ENCODE measurements at regions not wholly inside any gene's neighbourhood (a gene's known extent, or its start where the extent isn't known, plus 50 kb on each side); places are given as distances from the start of the nearest gene placed in this dataset.

DNA sequence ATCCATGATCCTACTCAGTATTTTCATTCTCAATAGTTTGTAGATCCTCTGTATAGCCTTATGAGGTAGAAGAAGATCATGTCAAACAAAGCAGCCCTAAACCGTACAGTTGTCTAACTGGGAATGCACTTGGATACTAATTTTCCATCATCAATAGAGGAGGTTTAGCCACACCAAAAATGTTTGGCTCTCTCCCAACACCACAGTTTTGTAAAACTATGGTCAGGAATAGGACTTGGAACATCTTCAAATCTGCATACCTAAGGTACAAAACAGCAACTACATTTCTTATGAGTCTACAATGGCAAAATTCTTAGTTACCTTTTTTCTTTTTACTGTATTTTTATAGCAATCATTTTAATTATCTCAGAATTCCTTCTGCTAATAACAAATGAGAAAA is 1001.6 kb downstream of the ROBO2 start:
- Mint-ChIP-seq H3K36me3 (peaks cover 10% of the 10 kb centered on the region), H3K4me1 (ENCODE audit: low read depth in 2 of 2) (no peaks in the 10 kb centered on the region), H3K27me3 (no peaks in the 10 kb centered on the region), H3K9me3 (peaks cover 12% of the 10 kb centered on the region), H3K27ac (no peak overlapping the region), H3K4me3 (no peak overlapping the region)
- no peak for DNase-seq (ENCODE audit: low spot score)
- no peak for ATAC-seq

DNA sequence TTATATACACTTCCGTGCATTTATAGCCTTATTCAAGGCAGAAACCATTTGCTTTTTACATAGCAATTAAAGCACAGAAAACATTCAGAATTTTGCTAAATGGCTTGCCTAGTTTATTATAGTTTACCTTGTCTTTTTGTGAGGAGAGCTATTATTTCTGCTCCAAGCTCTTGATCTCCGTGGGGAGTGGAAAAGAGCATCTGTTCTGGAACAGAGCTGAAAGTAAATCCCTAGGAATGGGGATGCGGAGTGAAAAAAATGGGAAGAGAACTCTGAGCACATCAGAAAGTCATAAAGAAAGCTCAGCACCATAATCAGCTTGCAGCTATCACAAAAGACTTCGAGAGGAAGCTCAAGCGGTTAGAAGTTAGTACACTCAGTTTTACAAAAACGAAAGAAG is 1006.7 kb downstream of the ROBO2 start:
- Mint-ChIP-seq H3K9me3 (peaks cover 23% of the 10 kb centered on the region), H3K36me3 (peaks cover 10% of the 10 kb centered on the region), H3K27me3 (no peaks in the 10 kb centered on the region), H3K27ac (no peak overlapping the region), H3K4me3 (no peak overlapping the region), H3K4me1 (ENCODE audit: low read depth in 2 of 2) (no peaks in the 10 kb centered on the region)
- ATAC-seq (no peak), DNase-seq (ENCODE audit: low spot score) (no peak)

DNA sequence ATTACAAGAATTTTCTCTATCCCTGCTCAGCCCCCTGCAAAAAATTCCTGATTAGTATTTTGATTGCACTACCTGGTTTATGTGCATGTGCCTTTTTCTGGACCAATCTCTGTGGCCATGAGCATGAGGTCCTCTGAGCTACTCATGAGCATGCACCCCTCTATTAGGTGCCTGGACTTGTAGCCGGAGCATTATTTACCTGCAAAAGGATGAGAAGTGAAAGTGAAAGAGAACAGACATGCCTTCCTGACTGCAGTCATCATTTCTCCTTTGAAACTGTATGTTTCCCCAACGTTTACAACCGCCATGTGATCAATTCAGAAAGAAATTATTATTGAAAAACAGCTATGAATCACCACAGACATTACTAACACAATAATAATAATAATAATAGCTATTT is 1008.8 kb downstream of the ROBO2 start:
- DNase-seq (ENCODE audit: low spot score) (no peak), ATAC-seq (no peak)
- no peaks in the 10 kb centered on the region for H3K27me3 Mint-ChIP-seq
- no peak overlapping the region for H3K4me3 Mint-ChIP-seq
- H3K36me3 Mint-ChIP-seq = peaks cover 8% of the 10 kb centered on the region
- peaks cover 24% of the 10 kb centered on the region for H3K9me3 Mint-ChIP-seq
- H3K4me1 Mint-ChIP-seq (ENCODE audit: low read depth in 2 of 2) = no peaks in the 10 kb centered on the region
- H3K27ac Mint-ChIP-seq = no peak overlapping the region

DNA sequence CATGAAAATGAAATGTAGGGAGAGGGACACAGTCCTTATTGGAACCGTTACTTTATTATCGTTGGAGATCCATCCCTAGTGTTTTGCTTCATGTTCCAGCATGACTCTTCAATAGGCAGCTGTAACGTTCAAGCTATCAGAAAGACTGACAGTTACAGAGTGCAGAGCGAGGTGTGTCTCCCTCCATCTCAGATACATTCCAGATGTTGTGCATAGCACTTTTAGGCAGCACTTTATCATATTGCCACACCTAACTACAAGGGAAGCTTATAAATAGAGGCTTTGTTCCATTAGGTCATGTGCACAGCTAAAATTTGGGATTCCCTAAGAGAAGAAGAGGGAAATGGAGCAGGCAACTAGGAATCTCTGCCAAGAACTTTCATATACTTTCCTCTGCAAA is 1009.6 kb downstream of the ROBO2 start:
- DNase-seq (ENCODE audit: low spot score) (no peak), ATAC-seq (no peak)
- Mint-ChIP-seq H3K27me3 (no peaks in the 10 kb centered on the region), H3K36me3 (peaks cover 4% of the 10 kb centered on the region), H3K27ac (no peak overlapping the region), H3K4me3 (no peak overlapping the region), H3K4me1 (ENCODE audit: low read depth in 2 of 2) (no peaks in the 10 kb centered on the region), H3K9me3 (peaks cover 23% of the 10 kb centered on the region)

DNA sequence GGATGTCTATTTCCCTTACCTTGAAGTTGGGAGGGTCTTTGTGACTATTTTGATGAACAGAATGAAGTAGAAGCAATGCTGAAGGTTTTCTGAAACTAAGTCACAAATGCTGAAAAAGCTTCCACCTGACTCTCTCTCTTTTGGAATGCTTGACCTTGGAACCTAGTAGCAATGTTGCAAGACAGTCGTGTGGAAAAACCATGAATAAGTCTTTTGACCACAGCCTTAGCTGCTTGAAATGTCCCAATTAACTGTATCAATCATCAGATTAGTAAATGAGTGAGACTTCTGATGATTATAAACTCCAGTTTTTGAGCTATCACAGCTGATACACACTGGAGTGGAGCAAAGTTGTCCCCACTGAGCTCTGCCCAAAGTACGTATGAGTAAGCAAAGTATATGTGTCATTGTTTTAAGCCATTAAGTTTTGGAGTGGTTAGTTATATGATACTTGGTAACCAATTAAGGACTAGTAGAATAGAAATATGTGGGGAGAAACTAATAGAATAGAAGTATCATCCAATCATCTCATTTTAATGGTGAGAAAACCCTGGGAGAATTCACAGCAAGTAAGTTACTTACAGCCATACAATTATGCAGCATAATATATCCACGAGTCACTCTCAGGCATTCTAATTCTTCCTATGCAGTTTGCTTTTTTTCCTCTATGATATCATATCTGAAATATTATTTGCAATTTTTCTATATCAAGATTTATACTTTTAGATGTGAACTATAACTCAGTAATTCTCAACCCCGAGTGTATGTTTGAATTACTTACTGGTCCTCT is 1010.6 kb downstream of the ROBO2 start:
- DNase-seq (ENCODE audit: low spot score) (no peak), ATAC-seq (no peak)
- Mint-ChIP-seq H3K36me3 (no peaks in the 10 kb centered on the region), H3K9me3 (peaks cover 20% of the 10 kb centered on the region), H3K27ac (no peak overlapping the region), H3K4me3 (no peak overlapping the region), H3K4me1 (ENCODE audit: low read depth in 2 of 2) (no peaks in the 10 kb centered on the region), H3K27me3 (no peaks in the 10 kb centered on the region)

DNA sequence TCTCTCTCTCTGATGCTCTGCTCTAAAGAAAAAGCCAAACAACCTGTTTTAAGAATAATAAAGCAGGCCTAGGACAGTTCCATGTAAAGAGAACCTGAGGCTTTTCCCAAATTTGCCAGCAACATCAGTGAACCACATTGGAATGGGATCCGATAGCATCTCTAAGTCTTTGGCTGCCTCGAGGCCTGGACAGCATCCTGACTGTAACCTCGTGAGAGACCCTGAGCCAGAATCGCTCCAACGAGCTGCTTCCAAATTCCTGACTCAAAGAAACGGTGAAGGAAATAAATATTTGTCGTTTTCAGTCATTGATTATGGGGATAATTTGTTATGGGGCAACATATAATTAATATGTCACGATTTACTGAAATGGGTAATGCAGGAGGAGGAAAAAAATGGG is 1012.8 kb downstream of the ROBO2 start:
- H3K27ac Mint-ChIP-seq = no peak overlapping the region
- H3K36me3 Mint-ChIP-seq = no peaks in the 10 kb centered on the region
- no peak for ATAC-seq
- H3K4me3 Mint-ChIP-seq = no peak overlapping the region
- H3K9me3 Mint-ChIP-seq = peaks cover 15% of the 10 kb centered on the region
- no peaks in the 10 kb centered on the region for H3K4me1 Mint-ChIP-seq (ENCODE audit: low read depth in 2 of 2)
- no peak for DNase-seq (ENCODE audit: low spot score)
- H3K27me3 Mint-ChIP-seq = no peaks in the 10 kb centered on the region

DNA sequence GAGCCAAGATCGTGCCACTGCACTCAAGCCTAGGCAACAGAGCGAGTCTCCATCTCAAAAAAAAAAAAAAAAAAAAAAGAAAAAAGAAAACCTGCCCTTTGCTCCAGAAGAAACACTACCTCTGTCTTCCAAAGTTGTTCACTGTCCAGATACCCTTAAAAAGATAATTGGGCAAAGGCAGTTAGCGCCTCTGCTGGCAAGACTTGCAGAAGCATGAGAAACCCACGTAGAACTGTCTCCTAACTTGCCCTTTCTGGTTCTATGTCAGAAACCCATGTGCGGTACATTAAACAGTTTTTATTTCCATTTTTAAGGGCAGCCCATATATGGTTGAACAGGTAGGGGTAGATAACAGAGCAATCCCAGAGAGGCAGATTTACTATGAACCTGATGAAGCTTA is 1026.4 kb downstream of the ROBO2 start:
- no peak overlapping the region for H3K4me3 Mint-ChIP-seq
- DNase-seq (ENCODE audit: low spot score) (no peak), ATAC-seq (no peak)
- no peaks in the 10 kb centered on the region for H3K27me3 Mint-ChIP-seq
- peaks cover 8% of the 10 kb centered on the region for H3K36me3 Mint-ChIP-seq
- H3K4me1 Mint-ChIP-seq (ENCODE audit: low read depth in 2 of 2) = no peaks in the 10 kb centered on the region
- H3K9me3 Mint-ChIP-seq = peaks cover 8% of the 10 kb centered on the region
- H3K27ac Mint-ChIP-seq = no peak overlapping the region

DNA sequence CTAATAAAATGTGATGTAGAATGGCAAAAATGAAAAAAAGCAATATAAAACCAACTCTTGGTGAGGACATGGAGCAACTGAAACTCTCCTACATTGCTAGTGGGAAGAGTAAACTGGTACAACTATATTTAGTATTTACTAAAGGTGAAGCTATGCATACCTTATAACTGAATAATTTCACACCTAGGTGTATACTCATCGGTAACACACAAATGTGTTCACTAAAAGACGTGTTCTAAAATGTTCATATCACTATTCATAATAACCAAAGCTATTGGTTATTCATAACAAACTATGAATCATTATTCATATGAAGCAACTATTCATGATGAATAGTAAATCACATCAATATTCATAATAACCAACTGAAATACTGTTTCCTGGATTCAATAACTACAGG is 1030.3 kb downstream of the ROBO2 start:
- Mint-ChIP-seq H3K4me1 (ENCODE audit: low read depth in 2 of 2) (no peaks in the 10 kb centered on the region), H3K4me3 (no peak overlapping the region), H3K9me3 (peaks cover 10% of the 10 kb centered on the region), H3K36me3 (peaks cover 8% of the 10 kb centered on the region), H3K27me3 (no peaks in the 10 kb centered on the region), H3K27ac (no peak overlapping the region)
- DNase-seq (ENCODE audit: low spot score) (no peak), ATAC-seq (no peak)

DNA sequence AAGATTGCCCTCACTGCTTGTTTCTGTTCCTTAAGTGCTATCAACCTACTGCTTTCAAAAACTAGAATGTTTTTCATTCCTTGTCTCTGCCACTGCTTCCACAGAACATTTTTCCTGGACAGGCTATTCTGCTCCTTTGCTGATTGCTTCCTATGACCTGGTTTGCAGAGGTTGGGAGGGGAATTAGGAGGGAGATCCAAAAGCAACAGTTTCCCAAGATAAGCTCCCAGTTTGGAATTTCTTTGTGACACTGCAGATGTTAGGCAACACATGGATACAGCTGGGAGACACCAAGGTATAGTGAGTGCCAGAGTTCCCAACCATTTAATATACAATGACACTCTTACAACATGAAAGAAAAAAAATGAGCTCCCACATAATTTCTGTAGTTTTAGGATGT is 1036.5 kb downstream of the ROBO2 start:
- Mint-ChIP-seq H3K4me3 (no peak overlapping the region), H3K4me1 (ENCODE audit: low read depth in 2 of 2) (no peaks in the 10 kb centered on the region), H3K27me3 (no peaks in the 10 kb centered on the region), H3K36me3 (peaks cover 5% of the 10 kb centered on the region), H3K9me3 (peaks cover 14% of the 10 kb centered on the region), H3K27ac (no peak overlapping the region)
- ATAC-seq = no peak
- no peak for DNase-seq (ENCODE audit: low spot score)

DNA sequence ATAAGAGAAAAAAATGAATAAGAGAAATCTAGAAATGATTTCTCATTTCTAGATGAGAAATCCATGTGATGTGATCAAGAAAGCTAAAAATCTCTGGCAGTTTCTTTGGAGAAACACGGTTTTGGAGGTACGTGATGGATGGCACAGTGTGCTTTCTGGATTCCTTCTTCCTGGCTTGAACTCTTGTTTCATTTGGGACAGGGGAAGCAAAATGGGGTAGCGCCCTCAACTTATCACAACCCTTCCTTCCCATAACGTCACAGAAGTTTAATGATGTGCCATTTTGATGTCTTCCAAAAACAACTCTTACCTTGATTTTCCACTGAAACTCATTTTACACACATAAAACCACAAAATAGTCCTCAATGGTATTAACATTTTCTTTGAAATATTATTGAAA is 1037.3 kb downstream of the ROBO2 start:
- no peak for ATAC-seq
- H3K4me3 Mint-ChIP-seq = no peak overlapping the region

DNA sequence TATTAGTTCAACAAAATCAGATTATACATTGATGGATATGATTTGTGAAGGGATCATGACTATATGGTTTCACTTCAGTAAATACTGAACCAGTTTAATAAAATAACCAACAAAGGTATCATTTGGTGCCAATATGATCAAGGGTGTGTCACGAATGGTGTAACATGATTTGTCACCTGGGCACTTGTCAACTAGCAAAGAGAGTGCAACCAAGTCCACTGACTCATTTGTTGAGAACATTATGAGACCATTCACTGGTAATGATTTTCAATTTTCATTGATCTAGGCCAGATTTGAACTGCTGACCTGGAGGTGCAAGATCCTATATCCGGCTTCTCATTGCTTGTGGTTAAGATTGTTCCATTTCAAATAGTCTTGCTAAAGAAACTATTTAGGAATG is 1037.9 kb downstream of the ROBO2 start:
- H3K9me3 Mint-ChIP-seq = peaks cover 14% of the 10 kb centered on the region
- no peak overlapping the region for H3K27ac Mint-ChIP-seq
- peaks cover 5% of the 10 kb centered on the region for H3K36me3 Mint-ChIP-seq
- DNase-seq (ENCODE audit: low spot score) (no peak), ATAC-seq (no peak)
- H3K4me1 Mint-ChIP-seq (ENCODE audit: low read depth in 2 of 2) = no peaks in the 10 kb centered on the region
- no peaks in the 10 kb centered on the region for H3K27me3 Mint-ChIP-seq
- H3K4me3 Mint-ChIP-seq = no peak overlapping the region

More for the DNA sequence above, 1037.3 kb downstream of the ROBO2 start:
- peaks cover 5% of the 10 kb centered on the region for H3K36me3 Mint-ChIP-seq
- no peak for DNase-seq (ENCODE audit: low spot score)
- peaks cover 14% of the 10 kb centered on the region for H3K9me3 Mint-ChIP-seq
- no peaks in the 10 kb centered on the region for H3K4me1 Mint-ChIP-seq (ENCODE audit: low read depth in 2 of 2)
- H3K27ac Mint-ChIP-seq = no peak overlapping the region
- no peaks in the 10 kb centered on the region for H3K27me3 Mint-ChIP-seq

DNA sequence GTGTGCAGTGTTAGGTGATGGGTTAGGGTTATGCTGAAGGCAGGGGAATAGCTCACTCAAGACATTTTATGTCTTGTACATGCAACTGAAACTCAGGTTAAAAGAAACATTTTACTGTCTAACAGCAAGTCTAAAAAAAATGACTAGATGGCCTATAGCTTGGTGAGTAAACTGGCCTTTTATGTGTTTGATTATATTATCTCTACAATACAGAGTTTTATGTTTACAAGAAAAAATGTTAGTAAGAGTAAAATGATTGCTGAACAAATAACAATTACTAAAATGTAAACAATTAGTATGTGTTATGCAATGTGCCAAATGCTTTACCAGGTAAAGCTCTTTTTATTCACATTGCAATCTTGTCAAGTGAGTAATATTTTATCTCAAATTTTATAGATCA is 1039.6 kb downstream of the ROBO2 start:
- no peak for DNase-seq (ENCODE audit: low spot score)
- Mint-ChIP-seq H3K4me1 (ENCODE audit: low read depth in 2 of 2) (no peaks in the 10 kb centered on the region), H3K27me3 (no peaks in the 10 kb centered on the region), H3K27ac (no peak overlapping the region), H3K4me3 (no peak overlapping the region), H3K9me3 (peaks cover 8% of the 10 kb centered on the region), H3K36me3 (no peaks in the 10 kb centered on the region)
- no peak for ATAC-seq

DNA sequence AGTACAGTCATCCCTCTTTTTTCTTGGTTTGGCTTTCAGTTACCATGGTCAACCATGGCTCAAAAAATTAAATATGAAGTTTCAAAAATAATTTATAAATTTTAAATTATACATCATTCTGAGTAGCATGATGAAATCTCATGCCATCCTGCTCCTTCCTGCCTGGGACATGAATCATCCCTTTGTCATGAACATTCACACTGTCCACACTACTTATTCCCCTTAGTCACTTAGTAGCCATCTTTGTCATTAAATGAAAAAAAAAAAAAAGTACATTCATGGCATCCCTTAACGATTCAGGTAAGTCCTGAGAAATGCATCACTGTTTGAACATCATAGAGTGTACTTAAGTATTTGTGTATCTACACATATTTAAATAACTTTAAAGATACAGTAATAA is 1046.3 kb downstream of the ROBO2 start:
- ATAC-seq (no peak), DNase-seq (ENCODE audit: low spot score) (no peak)
- no peaks in the 10 kb centered on the region for H3K36me3 Mint-ChIP-seq
- no peaks in the 10 kb centered on the region for H3K4me1 Mint-ChIP-seq (ENCODE audit: low read depth in 2 of 2)
- H3K27ac Mint-ChIP-seq = no peak overlapping the region
- H3K9me3 Mint-ChIP-seq = no peaks in the 10 kb centered on the region
- H3K4me3 Mint-ChIP-seq = no peak overlapping the region
- no peaks in the 10 kb centered on the region for H3K27me3 Mint-ChIP-seq

DNA sequence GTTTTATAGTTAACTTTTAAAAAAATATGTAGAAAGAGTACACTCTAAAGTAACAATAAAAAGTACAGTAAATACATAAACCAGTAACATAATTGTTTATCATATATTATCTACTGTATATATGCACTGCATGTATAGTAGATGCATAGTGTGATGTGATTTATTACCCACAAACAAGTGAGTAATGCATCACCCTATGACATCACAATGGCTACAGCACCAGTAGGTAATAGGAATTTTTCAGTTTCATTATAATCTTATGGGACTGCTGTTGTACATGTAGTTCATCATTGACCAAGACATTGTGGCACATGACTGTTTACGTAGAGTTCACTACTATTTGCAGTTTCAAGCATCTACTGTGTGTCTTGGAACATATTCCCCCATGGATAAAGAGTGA is 1047.2 kb downstream of the ROBO2 start:
- ATAC-seq (no peak), DNase-seq (ENCODE audit: low spot score) (no peak)
- H3K36me3 Mint-ChIP-seq = no peaks in the 10 kb centered on the region
- no peaks in the 10 kb centered on the region for H3K27me3 Mint-ChIP-seq
- H3K4me1 Mint-ChIP-seq (ENCODE audit: low read depth in 2 of 2) = no peaks in the 10 kb centered on the region
- H3K9me3 Mint-ChIP-seq = peaks cover under 1% of the 10 kb centered on the region
- H3K27ac Mint-ChIP-seq = no peak overlapping the region
- H3K4me3 Mint-ChIP-seq = no peak overlapping the region

DNA sequence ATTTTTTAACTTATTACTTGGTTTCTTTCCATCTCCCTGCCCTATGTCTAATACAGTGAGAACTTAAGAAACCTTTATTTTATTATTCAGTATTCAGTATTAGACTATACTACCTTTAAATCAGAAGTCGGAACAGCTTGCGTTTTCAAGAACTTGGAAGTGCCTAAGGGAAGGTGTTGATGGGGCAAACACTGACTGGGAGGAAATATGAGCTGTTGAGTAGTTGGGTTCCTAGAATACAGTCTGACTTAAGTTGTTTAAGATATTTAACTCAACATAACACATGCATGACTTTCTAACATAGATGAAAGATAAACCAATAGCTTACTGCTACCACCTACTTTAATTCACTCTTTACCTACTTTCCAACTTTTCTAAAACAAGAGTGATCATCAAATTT is 1048.1 kb downstream of the ROBO2 start:
- Mint-ChIP-seq H3K36me3 (peaks cover 6% of the 10 kb centered on the region), H3K4me3 (no peak overlapping the region), H3K4me1 (ENCODE audit: low read depth in 2 of 2) (no peaks in the 10 kb centered on the region), H3K9me3 (peaks cover 6% of the 10 kb centered on the region), H3K27me3 (no peaks in the 10 kb centered on the region), H3K27ac (no peak overlapping the region)
- no peak for DNase-seq (ENCODE audit: low spot score)
- no peak for ATAC-seq

Data from natural killer cell treated with Interleukin-12 subunit alpha and Interleukin-12 subunit beta and Interleukin-15 and Interleukin-18, amount 100 ng/mL, for 72 hours (primary cell).